KMS-11 (cell line): ENCODE measurements at regions not wholly inside any gene's neighbourhood (a gene's known extent, or its start where the extent isn't known, plus 50 kb on each side); places are given as distances from the start of the nearest gene placed in this dataset.

Source experiments
- H2AFZ ChIP-seq: fragments of 200-600 bp; sonication (generic); 2 replicates; pipeline ENCODE4 v1.6.1; 2016; ENCODE audit warnings: antibody characterized with exemption, mixed run types, low read depth
- H3K27ac ChIP-seq: fragments of 200-600 bp; sonication (generic); 2 replicates; pipeline ENCODE4 v1.6.1; 2016; ENCODE audit warnings: mild to moderate bottlenecking, mixed run types
- H3K27me3 ChIP-seq: fragments of 200-600 bp; sonication (generic); 2 replicates; pipeline ENCODE4 v1.6.1; 2017; ENCODE audit warnings: mild to moderate bottlenecking, low read depth, mixed run types, moderate library complexity; ENCODE audit not compliant: insufficient read depth
- H3K36me3 ChIP-seq: fragments of 200-600 bp; sonication (generic); 2 replicates; pipeline ENCODE4 v1.6.1; 2017; ENCODE audit warnings: mild to moderate bottlenecking, mixed run types; ENCODE audit not compliant: insufficient read depth
- H3K4me1 ChIP-seq: fragments of 200-600 bp; sonication (generic); 2 replicates; pipeline ENCODE4 v1.6.1; 2016; ENCODE audit warnings: mild to moderate bottlenecking, low read depth, mixed run types; ENCODE audit not compliant: poor library complexity, severe bottlenecking
- H3K4me2 ChIP-seq: fragments of 200-600 bp; sonication (generic); 2 replicates; pipeline ENCODE4 v1.7.0; 2016; ENCODE audit warnings: mild to moderate bottlenecking, mixed run types
- H3K4me3 ChIP-seq: fragments of 200-600 bp; sonication (generic); IDR thresholded peaks from 2 replicates; pipeline ENCODE4 v1.6.1; 2017; ENCODE audit warnings: low read depth, low read length, mixed read lengths; ENCODE audit not compliant: insufficient read depth
- H3K79me2 ChIP-seq: fragments of 200-600 bp; sonication (generic); 2 replicates; pipeline ENCODE4 v1.6.1; 2016; ENCODE audit warnings: low read depth, mixed run types; ENCODE audit not compliant: insufficient read depth
- H3K9ac ChIP-seq: fragments of 200-600 bp; sonication (generic); 2 replicates; pipeline ENCODE4 v1.6.1; 2016; ENCODE audit warnings: mild to moderate bottlenecking, mixed run types
- H4K20me1 ChIP-seq: fragments of 200-600 bp; sonication (generic); 2 replicates; pipeline ENCODE4 v1.6.1; 2016; ENCODE audit warnings: mild to moderate bottlenecking, mixed run types; ENCODE audit not compliant: insufficient read depth
- TF ChIP-seq, protein P1 (sequence below): fragments of 200-600 bp; sonication (generic); conservative IDR thresholded peaks from 2 replicates; pipeline ENCODE4 v1.6.1; 2017; ENCODE audit warnings: low read depth, mild to moderate bottlenecking, antibody characterized with exemption, low read length, moderate library complexity, mixed read lengths

- H3K4me2 ChIP-seq = no peak overlapping the region
- no peak overlapping the region for H2AFZ ChIP-seq
- H3K27me3 ChIP-seq = no peaks in the 10 kb centered on the region
- H3K9ac ChIP-seq = no peak overlapping the region
- no peaks in the 10 kb centered on the region for H3K36me3 ChIP-seq
- H3K4me1 ChIP-seq = no peaks in the 10 kb centered on the region
- H3K4me3 ChIP-seq = no peak overlapping the region
- no peaks in the 10 kb centered on the region for H3K79me2 ChIP-seq
- TF ChIP-seq, protein P1, sequence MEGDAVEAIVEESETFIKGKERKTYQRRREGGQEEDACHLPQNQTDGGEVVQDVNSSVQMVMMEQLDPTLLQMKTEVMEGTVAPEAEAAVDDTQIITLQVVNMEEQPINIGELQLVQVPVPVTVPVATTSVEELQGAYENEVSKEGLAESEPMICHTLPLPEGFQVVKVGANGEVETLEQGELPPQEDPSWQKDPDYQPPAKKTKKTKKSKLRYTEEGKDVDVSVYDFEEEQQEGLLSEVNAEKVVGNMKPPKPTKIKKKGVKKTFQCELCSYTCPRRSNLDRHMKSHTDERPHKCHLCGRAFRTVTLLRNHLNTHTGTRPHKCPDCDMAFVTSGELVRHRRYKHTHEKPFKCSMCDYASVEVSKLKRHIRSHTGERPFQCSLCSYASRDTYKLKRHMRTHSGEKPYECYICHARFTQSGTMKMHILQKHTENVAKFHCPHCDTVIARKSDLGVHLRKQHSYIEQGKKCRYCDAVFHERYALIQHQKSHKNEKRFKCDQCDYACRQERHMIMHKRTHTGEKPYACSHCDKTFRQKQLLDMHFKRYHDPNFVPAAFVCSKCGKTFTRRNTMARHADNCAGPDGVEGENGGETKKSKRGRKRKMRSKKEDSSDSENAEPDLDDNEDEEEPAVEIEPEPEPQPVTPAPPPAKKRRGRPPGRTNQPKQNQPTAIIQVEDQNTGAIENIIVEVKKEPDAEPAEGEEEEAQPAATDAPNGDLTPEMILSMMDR = no peak
- H3K27ac ChIP-seq = no peak overlapping the region
- H4K20me1 ChIP-seq = no peaks in the 10 kb centered on the region
These were observed 95.9 kb downstream of the DACT1 start for GRCh38 chr14:58733451-58734208.

DNA sequence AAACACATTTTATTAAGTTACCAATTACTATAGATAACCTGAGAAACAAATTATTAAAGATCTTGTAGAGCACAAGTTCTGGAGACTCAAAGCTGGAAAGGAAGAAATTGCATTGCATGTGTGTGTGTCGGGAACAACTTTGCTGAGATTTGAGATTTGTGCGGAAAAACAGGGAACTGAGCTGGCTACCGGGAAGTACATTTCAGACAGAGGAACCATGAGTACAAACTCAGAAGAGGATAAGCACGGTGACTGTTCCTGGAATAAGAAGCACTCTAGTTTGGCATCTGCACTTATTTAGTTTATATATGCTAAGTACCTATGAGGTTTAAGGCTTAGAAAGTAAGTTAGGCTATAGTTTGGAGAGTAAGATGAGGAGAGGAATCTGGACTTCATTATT, 97.8 kb downstream of the DACT1 start:
- Histone ChIP-seq H3K36me3 (no peaks in the 10 kb centered on the region), H3K9ac (no peak overlapping the region), H3K27ac (no peak overlapping the region), H3K79me2 (no peaks in the 10 kb centered on the region), H3K27me3 (no peaks in the 10 kb centered on the region), H4K20me1 (no peaks in the 10 kb centered on the region), H2AFZ (no peak overlapping the region), H3K4me3 (no peak overlapping the region), H3K4me1 (no peaks in the 10 kb centered on the region), H3K4me2 (no peak overlapping the region)
- TF ChIP-seq, protein P1 = no peak

GRCh38 chr14:58736606-58737005, 98.8 kb downstream of the DACT1 start:
- Histone ChIP-seq H2AFZ (no peak overlapping the region), H3K27ac (no peak overlapping the region), H3K36me3 (no peaks in the 10 kb centered on the region), H3K27me3 (no peaks in the 10 kb centered on the region), H3K4me2 (no peak overlapping the region), H3K9ac (no peak overlapping the region), H4K20me1 (no peaks in the 10 kb centered on the region), H3K4me1 (no peaks in the 10 kb centered on the region), H3K4me3 (no peak overlapping the region), H3K79me2 (no peaks in the 10 kb centered on the region)
- TF ChIP-seq, protein P1 = no peak

GRCh38 chr14:58737511-58737910, 99.7 kb downstream of the DACT1 start:
- Histone ChIP-seq H3K36me3 (no peaks in the 10 kb centered on the region), H3K4me3 (no peak overlapping the region), H3K27ac (no peak overlapping the region), H3K4me2 (no peak overlapping the region), H3K9ac (no peak overlapping the region), H4K20me1 (no peaks in the 10 kb centered on the region), H3K27me3 (no peaks in the 10 kb centered on the region), H3K79me2 (no peaks in the 10 kb centered on the region), H3K4me1 (no peaks in the 10 kb centered on the region), H2AFZ (no peak overlapping the region)
- TF ChIP-seq, protein P1 = no peak
